ENCODE measurements at regions not wholly inside any gene's neighbourhood (a gene's known extent, or its start where the extent isn't known, plus 50 kb on each side); places are given as distances from the start of the nearest gene placed in this dataset.

DNA sequence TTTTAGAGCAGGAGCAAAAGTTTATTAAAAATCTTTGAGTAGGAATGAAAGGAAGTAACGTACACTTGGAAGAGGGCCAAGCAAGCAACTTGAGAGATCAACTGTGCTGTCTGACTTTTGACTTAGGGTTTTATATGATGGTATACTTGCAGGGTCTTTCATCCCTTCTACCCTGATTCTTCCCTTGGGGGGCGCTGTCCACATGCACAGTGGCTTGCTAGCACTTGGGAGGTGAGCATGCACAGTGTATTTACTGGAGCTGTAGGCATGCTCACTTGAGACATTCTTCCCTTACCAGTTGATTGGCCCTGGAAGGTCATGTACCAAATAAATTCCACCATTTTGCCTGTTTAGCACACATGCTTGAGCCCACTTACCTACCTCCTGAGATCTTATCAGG lies 1001.3 kb upstream of the ADGRL2 start:
- no peak for DNase-seq (ENCODE audit: low spot score)

DNA sequence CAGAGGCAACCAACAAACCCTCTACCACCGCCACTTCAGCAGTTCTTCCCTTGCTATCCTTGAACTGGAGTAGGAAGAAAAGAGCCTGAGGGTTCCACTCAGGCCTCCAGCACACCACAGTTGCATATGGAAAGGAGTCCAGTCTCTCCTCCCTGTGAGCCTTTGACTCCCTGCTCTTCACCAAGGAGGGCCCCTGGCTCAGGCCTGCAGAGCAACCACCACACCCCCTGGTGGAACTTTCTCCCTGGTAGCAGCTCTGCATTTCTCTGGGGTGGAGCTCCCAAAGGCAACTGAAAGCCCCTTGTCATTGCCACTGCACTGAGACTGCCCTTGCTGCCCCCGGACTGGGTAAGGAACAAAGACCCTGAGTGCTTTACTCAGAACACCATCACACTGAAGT lies 1021.5 kb upstream of the ADGRL2 start:
- no peak for DNase-seq (ENCODE audit: low spot score)

DNA sequence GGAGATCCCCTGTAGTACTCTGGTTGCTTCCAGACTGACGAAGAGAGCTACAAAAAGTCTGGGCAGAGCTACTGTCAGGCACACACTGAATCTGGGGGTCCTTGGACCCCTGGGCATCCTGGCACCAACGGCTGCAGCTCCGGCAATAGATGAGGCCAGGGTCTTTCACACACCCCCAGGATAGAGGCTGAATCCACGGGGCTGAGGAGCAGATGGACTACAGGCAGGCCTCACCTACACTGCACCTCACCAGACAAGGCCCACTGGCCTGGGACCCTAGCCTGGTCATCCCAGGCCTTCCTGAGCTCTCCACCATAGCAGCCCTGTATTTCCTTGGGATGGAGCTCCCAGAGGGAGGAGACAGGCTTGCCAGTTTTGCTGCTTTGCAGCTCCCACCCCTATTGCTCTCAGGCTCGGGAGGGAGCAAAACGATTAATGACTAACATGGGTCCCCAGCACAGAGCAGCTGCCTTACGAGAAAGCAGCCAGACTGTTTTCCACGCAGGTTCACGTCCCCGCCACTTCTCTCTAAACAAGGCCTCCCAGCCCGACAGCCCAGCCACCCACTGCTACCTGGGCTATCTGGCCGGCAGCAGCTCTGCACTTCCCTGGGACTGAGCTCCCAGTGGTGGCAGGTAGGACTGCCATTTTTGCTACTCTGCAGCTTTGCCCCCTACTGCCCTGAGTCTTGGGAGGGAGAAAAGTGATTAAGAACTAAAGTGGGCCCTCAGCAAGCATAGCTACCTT lies 1022.5 kb upstream of the ADGRL2 start:
- DNase-seq (ENCODE audit: low spot score): no peak

DNA sequence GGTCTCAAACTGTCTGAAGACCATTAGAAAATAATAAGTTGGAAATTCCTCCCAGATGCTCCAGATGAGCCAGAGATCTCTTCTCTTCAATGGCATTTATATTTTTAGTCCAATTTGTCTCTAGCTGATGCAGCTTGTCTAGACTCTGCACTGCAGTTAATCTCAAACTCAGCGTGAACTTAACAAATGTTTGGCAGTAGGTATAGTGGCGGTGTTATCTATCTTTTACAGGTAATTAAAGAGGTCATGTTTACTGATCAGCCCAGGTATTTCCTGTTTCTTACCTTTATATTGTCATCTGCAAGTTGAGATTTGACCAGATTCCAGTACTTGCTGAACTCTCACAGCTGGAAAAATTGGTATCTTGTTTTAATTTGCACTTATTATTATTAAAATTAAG lies 1024.5 kb upstream of the ADGRL2 start:
- DNase-seq (ENCODE audit: low spot score): no peak

DNA sequence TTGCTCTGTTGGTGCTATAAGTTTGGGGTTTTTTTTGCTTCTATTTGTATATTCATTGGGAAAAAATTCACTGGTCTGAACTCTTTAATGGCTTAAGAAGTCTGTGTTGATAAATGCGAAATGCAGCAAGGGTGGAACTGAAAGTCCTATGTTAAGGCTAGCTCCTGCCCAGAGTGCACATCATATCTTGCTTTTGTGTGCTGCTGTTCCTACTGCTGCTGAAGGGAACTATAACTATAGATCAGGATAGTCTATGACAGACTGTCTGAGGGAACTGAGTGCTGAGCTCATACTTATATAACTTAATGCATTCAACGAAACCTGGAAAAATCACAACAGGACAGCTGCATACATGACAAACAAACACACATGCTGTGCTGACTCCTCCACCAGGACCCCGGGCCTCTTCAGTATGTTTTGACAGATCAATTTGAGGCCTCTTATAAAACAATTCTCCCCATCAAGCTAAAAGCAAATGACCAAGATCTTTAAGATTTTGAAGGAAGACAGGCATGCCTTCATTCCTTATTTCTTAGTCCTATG lies 1031.5 kb upstream of the ADGRL2 start:
- no peak for DNase-seq (ENCODE audit: low spot score)

DNA sequence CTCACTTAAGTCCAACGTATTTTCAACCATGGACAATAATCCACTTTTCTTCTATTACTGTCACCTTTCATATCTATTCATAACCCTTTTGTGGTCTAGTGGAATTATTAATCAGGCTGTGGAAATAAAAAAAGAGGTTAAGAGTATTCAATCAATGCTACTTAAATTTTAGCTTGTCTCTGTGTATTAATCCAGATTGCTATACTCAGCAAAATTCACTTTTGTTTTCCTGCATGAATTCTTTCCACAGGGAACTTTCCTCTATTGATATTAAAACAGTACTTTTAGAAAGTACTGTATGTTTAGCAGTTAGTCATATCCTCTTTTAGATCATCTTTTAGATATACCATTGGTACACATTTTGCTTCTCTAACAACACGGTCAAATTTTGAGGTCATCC lies 1033.0 kb upstream of the ADGRL2 start:
- no peak for DNase-seq (ENCODE audit: low spot score)

DNA sequence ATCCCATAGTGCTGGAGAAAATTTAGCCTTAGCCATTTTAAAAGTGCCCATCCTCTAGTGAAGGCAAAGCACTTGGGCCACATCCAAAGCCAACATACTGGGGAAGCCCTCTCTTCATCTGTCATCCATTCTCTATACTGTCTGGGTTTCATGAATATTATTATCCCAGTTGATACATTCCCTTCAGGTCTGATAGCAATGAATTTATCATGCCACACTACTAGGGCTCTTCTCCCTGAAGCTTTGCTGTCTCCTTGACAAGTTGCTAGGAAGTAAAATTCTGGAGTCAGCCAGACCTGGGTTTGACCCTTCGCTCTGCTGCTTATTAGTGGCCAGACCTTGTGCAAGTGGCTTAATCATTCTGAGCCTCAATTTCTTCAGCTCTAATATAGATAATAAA lies 1041.4 kb upstream of the ADGRL2 start:
- DNase-seq (ENCODE audit: low spot score): no peak

DNA sequence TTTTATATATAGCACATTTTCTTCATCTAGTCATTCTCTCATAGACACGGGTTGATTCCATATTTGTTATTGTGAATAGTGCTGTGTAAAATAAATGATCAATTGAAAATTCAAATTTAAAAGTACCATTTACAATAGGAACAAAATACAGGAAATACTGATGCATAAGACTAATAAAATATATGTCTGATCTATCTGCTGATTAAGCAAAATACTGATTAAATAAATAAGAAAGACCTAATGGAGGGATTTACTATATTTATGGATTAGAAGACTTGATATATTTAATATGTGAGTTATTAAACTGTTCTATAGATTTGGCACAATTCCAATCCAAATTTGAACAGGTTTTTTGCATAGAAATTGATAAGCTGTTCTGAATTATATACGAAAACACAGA lies 1044.8 kb upstream of the ADGRL2 start:
- DNase-seq (ENCODE audit: low spot score): no peak

DNA sequence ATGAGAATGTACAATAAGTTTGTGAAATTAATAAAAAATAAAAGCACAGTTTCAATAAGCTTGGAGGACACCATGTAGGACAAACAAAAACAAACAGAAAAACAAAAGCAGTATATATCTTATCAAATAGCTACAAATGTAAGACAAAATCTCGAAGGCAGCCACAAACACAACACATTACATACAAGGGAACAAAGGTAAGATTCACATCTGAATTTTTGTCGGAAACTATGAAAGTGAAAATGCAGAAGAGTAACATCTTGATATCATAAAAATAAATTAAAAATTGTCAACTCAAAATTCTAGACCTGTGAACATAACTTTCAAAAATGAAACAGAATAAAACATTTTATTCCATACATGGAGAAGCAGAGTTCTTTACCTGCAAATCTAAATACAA lies 1049.5 kb upstream of the ADGRL2 start:
- no peak for DNase-seq (ENCODE audit: low spot score)

DNA sequence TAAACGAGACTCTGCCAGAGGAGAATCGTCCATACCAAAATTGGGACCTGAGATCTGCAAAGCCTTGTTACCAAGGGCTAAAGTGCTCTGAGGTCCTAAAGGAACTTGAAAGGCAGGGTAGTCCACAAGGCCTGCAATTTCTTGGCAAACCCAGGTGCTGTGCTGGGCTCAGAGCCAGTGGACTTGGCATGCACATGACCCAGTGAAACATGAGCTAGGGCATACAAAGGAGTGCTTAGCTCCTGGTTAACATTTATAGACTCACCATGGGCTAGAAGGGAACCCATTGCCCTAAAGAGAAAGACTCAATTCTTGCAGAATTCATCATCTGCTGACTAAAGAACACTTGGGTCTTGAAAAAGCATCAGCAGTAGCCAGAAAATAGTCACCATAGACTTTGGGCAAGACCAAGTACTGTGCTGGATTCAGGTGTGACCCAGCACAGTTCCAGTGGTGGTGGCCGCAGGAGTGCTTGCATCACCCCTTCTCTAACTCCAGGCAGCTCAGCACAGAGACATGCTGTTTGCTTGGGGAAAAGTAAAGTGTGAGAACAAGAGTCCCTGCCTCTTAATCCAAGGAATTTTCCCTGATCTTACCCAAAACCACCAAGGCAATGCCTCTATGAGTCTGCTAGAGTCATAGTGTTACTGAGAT lies 1069.4 kb upstream of the ADGRL2 start:
- DNase-seq (ENCODE audit: low spot score): no peak

DNA sequence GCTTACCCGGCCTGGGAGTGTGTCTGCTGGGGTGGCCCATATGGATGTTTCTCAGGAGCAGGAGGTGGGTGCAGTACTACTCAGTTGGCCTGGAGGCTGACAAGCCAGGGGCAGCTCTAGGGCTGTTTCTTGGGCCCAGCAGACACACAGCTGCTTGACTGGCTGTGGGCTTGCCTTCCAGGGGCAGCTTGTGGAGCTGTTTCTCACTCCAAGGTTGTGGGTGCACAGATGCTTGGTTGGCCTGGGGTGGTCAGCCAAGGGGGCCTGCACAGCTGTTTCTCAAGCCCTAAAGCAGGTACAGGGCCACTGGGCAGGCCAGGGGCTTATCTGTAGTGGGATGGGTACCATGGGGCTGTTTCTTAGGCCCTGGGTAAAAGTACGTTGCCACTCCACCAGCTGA lies 1078.1 kb upstream of the ADGRL2 start:
- DNase-seq (ENCODE audit: low spot score): no peak

DNA sequence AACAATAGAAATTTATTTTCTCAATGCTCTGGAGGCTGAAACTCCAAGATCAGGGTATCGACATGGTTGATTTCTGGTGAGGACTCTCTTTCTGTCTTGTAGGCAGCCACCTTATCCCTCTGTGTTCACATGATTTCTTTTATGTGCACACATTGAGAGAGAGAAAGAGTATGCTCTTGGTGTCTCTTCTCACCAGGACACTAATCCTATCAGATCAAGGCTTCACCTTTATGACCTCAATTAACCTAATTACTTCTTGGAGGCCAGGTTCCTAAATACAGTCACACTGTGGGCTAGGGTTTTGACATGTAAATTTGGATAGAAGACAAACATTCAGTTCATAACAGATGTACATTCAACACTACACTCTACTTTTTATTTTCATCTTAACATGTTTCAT lies 1094.2 kb upstream of the ADGRL2 start:
- DNase-seq (ENCODE audit: low spot score): no peak

DNA sequence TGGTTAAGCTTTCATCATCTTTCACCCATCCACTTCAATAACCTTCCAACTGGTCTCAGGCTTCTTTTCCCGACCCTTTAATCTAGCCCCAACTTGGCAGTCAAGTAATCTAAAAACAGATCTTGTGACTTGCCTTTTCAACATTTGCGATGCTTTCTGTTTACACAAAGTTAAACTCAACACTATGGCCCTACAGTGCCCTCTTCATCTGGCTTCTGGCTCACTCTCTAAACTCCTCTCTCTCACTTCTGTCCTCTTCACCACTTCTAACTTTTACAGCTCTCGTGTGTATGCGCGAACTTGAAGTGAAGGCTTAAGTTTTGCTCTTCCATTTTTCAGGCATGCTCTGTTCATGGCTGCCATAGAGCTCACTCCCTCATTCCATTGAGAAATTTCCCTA lies 1122.3 kb upstream of the ADGRL2 start:
- DNase-seq (ENCODE audit: low spot score): no peak

DNA sequence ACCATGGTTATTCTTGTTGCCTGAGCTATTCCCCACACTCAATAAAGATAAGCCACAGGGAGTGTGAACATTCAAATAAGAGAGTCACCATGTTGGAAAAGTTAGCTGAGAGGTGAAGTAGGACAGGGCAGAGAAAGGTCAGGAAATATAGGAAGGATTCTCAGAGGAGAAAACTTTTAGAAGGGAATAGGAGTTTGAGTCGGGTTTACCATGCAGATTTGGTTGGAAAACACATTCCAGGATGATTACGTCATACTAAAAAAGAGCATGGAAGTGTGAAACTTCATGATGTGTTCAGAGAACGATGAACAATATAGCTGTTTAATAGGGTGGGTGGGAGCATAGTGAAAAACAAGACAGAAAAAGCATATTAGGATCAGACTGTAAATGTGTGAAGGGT lies 1125.3 kb upstream of the ADGRL2 start:
- DNase-seq (ENCODE audit: low spot score): peak; percentile 1

DNA sequence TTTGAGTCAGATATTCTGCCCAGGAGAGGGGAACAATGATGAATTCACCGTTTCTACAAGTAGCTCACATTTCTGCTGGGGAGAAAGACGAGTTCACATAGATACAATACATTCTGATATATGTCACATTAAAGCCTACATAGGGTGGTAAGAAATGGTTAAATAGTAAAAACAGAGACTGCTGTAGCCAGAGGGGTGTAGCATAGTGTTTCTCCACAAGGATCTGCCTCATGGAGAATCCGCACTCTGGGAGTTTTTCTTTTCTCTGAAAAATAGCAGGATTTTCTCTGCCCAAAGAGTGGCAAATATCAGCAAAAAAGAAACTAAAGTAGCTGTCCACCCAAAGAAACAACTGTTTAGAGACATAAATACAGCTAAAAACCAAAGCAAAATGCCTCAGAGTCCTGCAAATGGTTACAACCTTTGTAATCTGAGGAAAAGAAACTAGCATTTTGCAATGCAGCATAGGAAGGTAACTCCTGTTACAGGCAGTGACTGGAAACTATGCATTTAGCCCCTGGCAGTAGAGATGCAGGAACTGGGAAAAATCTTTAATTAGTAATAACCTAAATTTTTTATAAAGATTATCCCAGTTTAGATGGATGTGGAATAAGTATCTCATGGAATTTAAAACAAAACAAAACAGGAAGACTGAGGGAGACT lies 1126.7 kb upstream of the ADGRL2 start:
- no peak for DNase-seq (ENCODE audit: low spot score)

DNA sequence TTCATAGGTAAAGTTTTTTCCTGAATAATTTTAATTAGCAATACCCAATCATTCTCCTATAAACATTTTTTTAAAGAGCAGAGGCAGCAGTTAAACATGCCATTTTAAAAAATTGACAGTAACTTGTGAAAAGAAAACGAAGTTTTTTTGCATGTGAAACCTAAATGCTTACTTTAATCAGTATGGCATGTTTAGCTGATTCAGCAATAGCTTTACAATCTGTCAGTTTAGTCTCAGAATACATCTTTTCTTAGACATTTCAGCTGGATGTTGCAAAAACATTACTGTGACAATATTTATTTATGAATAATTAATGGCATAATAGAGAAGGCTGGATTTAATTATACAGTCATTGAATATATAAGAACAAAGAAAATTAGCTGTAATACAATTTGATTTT lies 1132.4 kb upstream of the ADGRL2 start:
- no peak for DNase-seq (ENCODE audit: low spot score)

DNA sequence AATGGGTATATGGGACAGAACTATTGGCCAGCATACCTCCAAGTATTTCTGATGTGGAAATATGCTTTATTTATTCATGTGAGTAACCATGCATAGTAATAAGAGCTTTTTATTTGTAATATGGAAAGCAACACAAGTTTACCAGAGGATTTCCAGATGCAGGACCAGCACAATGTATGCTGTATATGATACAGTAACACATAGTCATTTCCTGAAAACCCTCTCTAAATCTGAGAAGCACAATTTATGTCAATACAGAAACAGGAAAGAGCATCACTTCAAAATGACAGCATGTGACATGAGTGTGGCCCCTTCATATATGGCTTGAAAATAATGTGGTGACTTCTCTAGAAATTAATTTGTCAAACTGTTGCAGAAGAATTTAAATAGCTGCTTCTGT lies 1134.7 kb upstream of the ADGRL2 start:
- no peak for DNase-seq (ENCODE audit: low spot score)

DNA sequence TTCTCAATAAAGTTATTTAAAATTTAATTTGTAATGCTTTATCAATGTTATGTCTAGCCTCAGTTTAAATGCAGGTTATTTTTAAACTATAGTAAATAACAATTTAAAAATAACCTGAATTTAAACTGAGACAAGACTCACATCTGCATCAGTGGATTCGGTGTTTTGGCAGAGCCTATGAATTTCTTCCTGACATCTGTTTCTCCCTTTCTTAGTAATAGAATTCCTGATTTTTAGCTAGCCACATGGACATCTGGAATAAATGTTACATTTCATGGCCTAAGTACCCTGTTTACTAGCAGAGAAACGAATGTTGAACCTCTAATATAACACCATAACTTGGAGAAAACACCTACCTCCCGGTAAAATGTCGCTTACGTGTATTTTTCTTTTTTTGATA lies 1141.6 kb upstream of the ADGRL2 start:
- DNase-seq (ENCODE audit: low spot score): no peak

DNA sequence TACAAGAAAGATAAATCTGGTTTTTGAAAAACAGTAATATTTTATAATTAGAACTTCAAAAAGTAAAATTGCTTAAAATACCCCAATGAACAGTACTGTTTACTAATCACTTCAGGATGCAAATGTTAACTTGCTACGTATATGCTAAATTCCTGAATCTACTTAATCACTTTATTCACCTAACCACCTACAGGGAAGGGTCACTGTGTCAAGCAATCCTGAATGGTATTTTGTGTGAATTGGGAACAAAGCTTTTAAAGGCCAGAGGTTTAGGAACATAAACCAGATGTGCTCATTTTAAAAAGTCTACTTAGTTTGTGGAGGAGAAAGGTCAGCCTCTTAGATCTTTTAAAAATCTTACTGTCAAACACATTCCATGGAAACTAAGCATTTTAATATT lies 1143.0 kb upstream of the ADGRL2 start:
- no peak for DNase-seq (ENCODE audit: low spot score)

DNA sequence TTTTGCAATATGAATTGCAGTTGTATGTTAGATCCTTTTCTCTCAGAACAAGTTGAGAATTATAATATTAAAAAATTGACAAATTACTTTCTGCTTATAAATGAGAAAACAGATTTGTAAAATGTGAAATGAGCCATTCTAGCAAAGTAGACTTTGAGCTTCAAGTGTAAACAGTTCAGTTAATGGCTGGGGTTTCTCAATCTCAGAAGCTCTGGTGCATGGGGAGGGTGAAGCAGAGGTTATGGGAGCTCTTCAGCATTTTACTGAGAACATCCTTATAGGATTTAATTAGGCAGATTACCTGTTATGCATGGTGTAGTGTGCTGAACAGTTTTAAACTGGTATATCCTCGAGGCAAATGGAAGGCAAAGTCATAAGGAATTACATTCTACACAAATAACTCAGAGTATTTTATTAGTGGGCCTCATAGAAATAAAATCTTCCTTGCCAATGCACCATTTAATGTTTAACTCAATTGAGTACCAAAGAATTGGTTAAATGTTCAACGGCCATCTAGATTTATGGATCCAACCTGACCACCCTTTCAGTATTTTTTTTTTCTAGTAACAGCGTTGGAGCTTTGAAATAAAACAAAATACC lies 1143.6 kb upstream of the ADGRL2 start:
- no peak for DNase-seq (ENCODE audit: low spot score)

DNA sequence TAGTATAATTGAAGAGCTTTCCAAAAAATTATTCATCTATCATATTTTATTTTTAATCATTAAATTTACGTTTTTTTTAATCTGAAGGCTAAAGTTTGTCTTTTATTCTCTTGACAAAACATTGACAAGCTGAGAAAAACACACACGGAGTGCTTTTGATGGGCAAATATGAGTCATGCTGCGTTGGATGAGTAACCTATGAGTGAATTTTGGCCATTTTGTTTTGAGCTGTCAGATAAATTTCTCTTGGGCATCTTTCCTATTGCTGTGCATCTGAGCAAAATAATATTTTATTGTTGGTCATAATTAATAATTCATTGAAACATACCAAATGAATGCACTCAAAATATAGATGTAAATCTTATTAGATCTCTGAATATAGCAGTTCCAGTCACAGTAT lies 1144.1 kb upstream of the ADGRL2 start:
- peak; percentile 14 for DNase-seq (ENCODE audit: low spot score)

DNA sequence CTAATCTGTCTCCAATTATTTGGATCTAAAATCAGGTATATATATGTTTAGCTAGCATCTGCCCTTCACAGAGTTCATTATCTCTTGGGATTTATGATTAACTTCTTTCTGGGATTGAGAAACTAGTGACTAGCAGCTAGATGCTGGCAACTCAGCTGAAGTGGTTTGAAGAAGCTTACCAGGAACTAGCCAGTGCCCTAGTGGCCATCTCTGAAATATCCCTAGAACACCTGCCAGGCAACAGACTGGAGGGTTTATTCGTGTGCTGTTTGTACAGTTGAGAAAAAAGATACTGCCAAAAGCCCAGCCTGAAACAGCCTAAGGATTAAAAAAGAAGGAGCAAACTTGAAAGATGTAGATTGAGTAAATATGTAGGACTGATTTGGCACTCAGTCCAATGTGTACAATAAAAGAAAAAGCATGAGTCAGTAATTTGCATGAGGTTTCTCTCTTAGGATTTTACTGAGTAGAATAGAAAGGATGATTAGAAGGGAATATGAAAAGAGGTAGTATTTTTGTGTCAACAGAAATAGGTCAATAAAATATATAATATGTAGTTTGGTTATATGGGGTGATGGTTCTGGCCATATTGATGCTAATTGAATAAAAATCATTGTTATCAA lies 1144.6 kb upstream of the ADGRL2 start:
- DNase-seq (ENCODE audit: low spot score): peak; percentile 1
